Neutrophil (primary cell): ENCODE measurements at regions not wholly inside any gene's neighbourhood (a gene's known extent, or its start where the extent isn't known, plus 50 kb on each side); places are given as distances from the start of the nearest gene placed in this dataset.

Experiments
- H3K27ac ChIP-seq: fragments of 200-600 bp; sonication (generic); 2 replicates; pipeline ENCODE4 v1.5.1; 2016; ENCODE audit warnings: mild to moderate bottlenecking, moderate library complexity
- H3K27me3 ChIP-seq: fragments of 200-600 bp; sonication (generic); 2 replicates; pipeline ENCODE4 v1.6.0; 2016; ENCODE audit warnings: mild to moderate bottlenecking
- H3K36me3 ChIP-seq: fragments of 200-600 bp; sonication (generic); 2 replicates; pipeline ENCODE4 v1.5.1; 2017
- H3K4me1 ChIP-seq, 2 experiments: fragments of 200-600 bp in 1 of 2; sonication (generic) in 1 of 2; 1 replicate in 1 of 2; 2 replicates in 1 of 2; pipeline versions ENCODE4 v1.5.1 to v1.6.1; 2013 to 2016; ENCODE audit warnings: low read depth in 1 of 2, low read length in 1 of 2, mild to moderate bottlenecking in 1 of 2, moderate library complexity in 1 of 2; ENCODE audit not compliant: control insufficient read depth in 1 of 2, insufficient read depth in 1 of 2
- H3K4me3 ChIP-seq, 2 experiments: fragments of 200-600 bp in 1 of 2; sonication (generic) in 1 of 2; 1 replicate in 1 of 2; 2 replicates in 1 of 2; pipeline ENCODE4 v1.5.1; 2013 to 2016; ENCODE audit warnings: low read depth in 1 of 2, low read length in 1 of 2, mild to moderate bottlenecking in 1 of 2, moderate library complexity in 1 of 2
- H3K9me3 ChIP-seq: fragments of 200-600 bp; sonication (generic); 2 replicates; pipeline ENCODE4 v1.5.1; 2016
- CTCF ChIP-seq: fragments of 200-600 bp; sonication (generic); IDR thresholded peaks from 2 replicates; pipeline ENCODE4 v1.5.1; 2016; ENCODE audit warnings: antibody characterized with exemption

DNA sequence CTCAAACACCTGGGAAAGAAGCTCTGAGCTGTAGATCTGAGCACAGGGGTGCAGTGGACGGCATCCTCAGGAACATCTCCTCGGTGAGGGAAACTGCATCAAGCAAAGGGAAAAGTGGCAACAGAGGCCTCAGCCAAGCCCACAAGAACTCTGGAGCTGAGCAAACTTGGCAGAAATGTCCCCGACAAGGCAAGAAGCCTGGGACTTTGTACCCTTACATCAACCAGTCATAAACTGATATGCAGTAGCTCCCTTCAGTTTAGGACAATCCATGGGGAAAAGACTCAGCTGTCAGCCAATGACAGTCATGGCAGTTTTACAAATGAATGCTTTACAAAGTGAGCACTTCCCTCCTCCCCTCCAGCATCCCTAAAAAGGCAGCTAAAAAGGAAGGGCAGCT lies 210.0 kb upstream of the DYNLRB2 start:
- no peak for TF ChIP-seq CTCF
- no peak overlapping the region for H3K4me3 ChIP-seq

DNA sequence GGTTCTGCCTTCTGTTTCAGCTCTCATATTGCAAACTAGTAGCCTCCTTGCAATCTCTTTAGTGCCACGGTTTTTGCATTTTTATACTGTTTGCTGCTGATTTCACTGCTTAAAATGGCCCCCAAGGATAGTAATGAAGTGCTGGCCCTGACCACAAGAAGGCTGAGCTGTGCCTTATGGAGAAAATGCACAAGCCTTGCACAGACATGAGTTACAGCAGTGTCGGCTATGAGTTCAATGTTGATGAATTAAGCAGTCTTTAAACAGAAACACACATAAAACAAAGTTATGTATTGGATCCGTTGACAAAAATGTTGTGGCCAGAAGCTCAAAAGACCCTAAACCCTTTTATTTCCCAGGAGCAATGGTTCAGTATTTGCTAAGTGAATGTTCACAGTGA lies 210.6 kb upstream of the DYNLRB2 start:
- Histone ChIP-seq H3K4me3 (no peak overlapping the region), H3K4me1 (no peaks in the 10 kb centered on the region), H3K27me3 (no peaks in the 10 kb centered on the region), H3K9me3 (no peaks in the 10 kb centered on the region), H3K36me3 (no peaks in the 10 kb centered on the region), H3K27ac (no peak overlapping the region)
- TF ChIP-seq CTCF = no peak

More for the DNA sequence above, 210.0 kb upstream of the DYNLRB2 start:
- Histone ChIP-seq H3K9me3 (no peaks in the 10 kb centered on the region), H3K27ac (no peak overlapping the region), H3K36me3 (no peaks in the 10 kb centered on the region), H3K27me3 (no peaks in the 10 kb centered on the region), H3K4me1 (no peaks in the 10 kb centered on the region)

DNA sequence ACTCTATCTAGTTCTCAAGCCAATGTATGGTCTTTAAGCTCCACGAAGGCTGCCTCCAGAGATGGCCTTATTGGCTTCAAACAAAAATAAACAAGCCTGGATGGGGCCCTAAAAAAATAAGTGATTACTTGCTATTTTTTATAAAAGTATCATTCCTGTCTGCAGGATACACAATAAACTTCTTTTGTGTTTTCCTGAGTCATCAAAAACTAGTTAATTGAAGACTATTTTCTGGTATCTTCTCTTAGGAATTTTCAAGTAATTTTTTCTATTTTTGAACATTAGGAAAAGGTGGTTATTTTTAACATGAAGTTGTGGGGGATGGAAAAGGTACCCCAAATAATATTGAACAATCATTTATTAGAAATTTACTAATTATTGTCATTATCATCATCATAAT lies 213.1 kb upstream of the DYNLRB2 start:
- H3K27me3 ChIP-seq = no peaks in the 10 kb centered on the region
- no peaks in the 10 kb centered on the region for H3K9me3 ChIP-seq
- no peaks in the 10 kb centered on the region for H3K36me3 ChIP-seq
- no peak overlapping the region for H3K4me3 ChIP-seq
- no peak overlapping the region for H3K27ac ChIP-seq
- no peaks in the 10 kb centered on the region for H3K4me1 ChIP-seq
- no peak for TF ChIP-seq CTCF

DNA sequence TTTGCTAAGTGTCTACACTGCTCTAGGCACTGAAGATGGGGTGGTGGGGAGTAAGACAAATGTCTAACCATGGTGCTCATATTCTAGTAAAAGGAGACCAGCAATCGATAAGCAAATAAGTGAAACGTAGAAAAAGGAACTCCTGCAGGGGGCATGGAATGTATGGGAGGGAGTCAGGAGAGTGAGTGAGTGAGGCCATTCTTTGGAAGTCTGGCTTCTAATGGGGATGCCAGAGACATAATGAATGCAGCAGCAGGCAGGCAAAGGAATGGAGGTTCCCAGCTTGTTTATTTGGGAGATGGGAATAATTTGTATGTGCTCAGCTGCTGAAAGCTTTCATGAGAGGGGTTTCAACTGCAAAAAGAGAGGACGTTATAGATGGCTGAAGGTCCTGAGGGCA lies 216.4 kb upstream of the DYNLRB2 start:
- TF ChIP-seq CTCF = no peak
- H3K4me3 ChIP-seq = no peak overlapping the region
- H3K4me1 ChIP-seq = no peaks in the 10 kb centered on the region
- no peaks in the 10 kb centered on the region for H3K9me3 ChIP-seq
- H3K27ac ChIP-seq = no peak overlapping the region
- H3K27me3 ChIP-seq = no peaks in the 10 kb centered on the region
- H3K36me3 ChIP-seq = no peaks in the 10 kb centered on the region

DNA sequence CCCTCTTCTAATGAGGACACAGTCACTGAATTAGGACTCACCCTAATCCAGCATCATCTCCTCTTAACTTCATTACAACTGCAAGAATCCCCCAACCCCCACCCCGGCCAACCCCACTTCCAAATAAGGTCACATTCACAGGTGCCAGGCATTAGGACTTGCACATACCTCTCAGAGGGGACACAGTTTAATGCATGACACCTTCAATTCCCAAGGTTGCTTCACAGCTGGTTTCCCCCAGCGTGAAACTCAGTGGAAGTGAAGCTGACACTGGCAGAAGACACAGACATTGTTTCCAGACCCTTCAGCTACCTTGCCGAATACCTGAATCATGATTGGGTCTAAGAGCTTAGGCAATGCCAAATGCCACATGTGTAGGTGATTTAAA lies 217.0 kb upstream of the DYNLRB2 start:
- H3K9me3 ChIP-seq = no peaks in the 10 kb centered on the region
- no peaks in the 10 kb centered on the region for H3K36me3 ChIP-seq
- no peaks in the 10 kb centered on the region for H3K4me1 ChIP-seq
- no peaks in the 10 kb centered on the region for H3K27me3 ChIP-seq
- no peak overlapping the region for H3K4me3 ChIP-seq
- TF ChIP-seq CTCF = no peak
- no peak overlapping the region for H3K27ac ChIP-seq

- no peaks in the 10 kb centered on the region for H3K27me3 ChIP-seq
- no peak for TF ChIP-seq CTCF
- no peak overlapping the region for H3K4me3 ChIP-seq
- no peaks in the 10 kb centered on the region for H3K9me3 ChIP-seq
- no peaks in the 10 kb centered on the region for H3K4me1 ChIP-seq
- no peaks in the 10 kb centered on the region for H3K36me3 ChIP-seq
- H3K27ac ChIP-seq = no peak overlapping the region
Measured at GRCh38 chr16:80323187-80323807, 217.5 kb upstream of the DYNLRB2 start.
